Caco-2 (cell line): ENCODE measurements at regions not wholly inside any gene's neighbourhood (a gene's known extent, or its start where the extent isn't known, plus 50 kb on each side); places are given as distances from the start of the nearest gene placed in this dataset.

Experiments used
- BruUV-seq: library from RNA; stranded (reverse); fragments of 400-500 nt; replicated peaks from 2 replicates; lab custom pipeline; 2021; lab: Mats Ljungman, UMichigan
- CTCF ChIA-PET: fragments of 300-600 bp; sonication (Branson Sonifier 250); formaldehyde crosslinking; loops from one replicate; lab custom pipeline; 2022; ENCODE audit warnings: antibody characterized with exemption; lab: Charles Lee
- POLR2A ChIA-PET: fragments of 300-600 bp; sonication (Branson Sonifier 250); formaldehyde crosslinking; loops from one replicate; lab custom pipeline; 2022; ENCODE audit warnings: antibody characterized with exemption; lab: Charles Lee
- DNase-seq, 2 experiments: peaks; one replicate each; pipeline versions ENCODE4 v3.0.0 to v3.0.0-alpha.2; 2020 to 2022
- H3K27me3 ChIP-seq: replicated peaks from 2 replicates; pipeline ENCODE4 v1.6.0; 2011; ENCODE audit warnings: low read length; ENCODE audit not compliant: control insufficient read depth, insufficient read depth
- H3K36me3 ChIP-seq: 2 replicates; pipeline ENCODE4 v1.5.1; 2011; ENCODE audit warnings: low read length; ENCODE audit not compliant: control insufficient read depth, insufficient read depth
- H3K4me1 ChIP-seq: fragments of 250-450 bp; sonication (Bioruptor Pico); 2 replicates; pipeline ENCODE4 v1.5.1; 2020; ENCODE audit warnings: mild to moderate bottlenecking
- H3K4me3 ChIP-seq: 2 replicates; pipeline ENCODE4 v1.5.1; 2011; ENCODE audit warnings: low read depth, mild to moderate bottlenecking, control low read depth, low read length
- H3K9me3 ChIP-seq: fragments of 250-450 bp; sonication (Bioruptor Pico); 2 replicates; pipeline ENCODE4 v1.5.1; 2020; ENCODE audit warnings: mild to moderate bottlenecking, moderate library complexity
- H3K27ac Mint-ChIP-seq: one replicate; pipeline ENCODE4 v1.8.0; 2022; ENCODE audit warnings: mixed read lengths; ENCODE audit not compliant: unreplicated experiment
- H3K27me3 Mint-ChIP-seq: one replicate; pipeline ENCODE4 v1.8.0; 2022; ENCODE audit warnings: mixed read lengths; ENCODE audit not compliant: insufficient read depth, unreplicated experiment
- H3K36me3 Mint-ChIP-seq: one replicate; pipeline ENCODE4 v1.8.0; 2022; ENCODE audit warnings: mild to moderate bottlenecking, mixed read lengths; ENCODE audit not compliant: insufficient read depth, unreplicated experiment
- H3K4me1 Mint-ChIP-seq: one replicate; pipeline ENCODE4 v1.8.0; 2022; ENCODE audit warnings: low read depth, mixed read lengths; ENCODE audit not compliant: unreplicated experiment
- H3K4me3 Mint-ChIP-seq: one replicate; pipeline ENCODE4 v1.8.0; 2022; ENCODE audit warnings: mild to moderate bottlenecking, moderate library complexity, mixed read lengths; ENCODE audit not compliant: unreplicated experiment
- H3K9me3 Mint-ChIP-seq: one replicate; pipeline ENCODE4 v1.8.0; 2022; ENCODE audit warnings: mixed read lengths; ENCODE audit not compliant: unreplicated experiment
- CTCF ChIP-seq, 2 experiments: fragments of 200-600 bp in 1 of 2; IDR thresholded peaks; 1 replicate in 1 of 2; 2 replicates in 1 of 2; pipeline versions ENCODE4 v1.5.1 to v1.8.0; 2011 to 2022; ENCODE audit warnings: antibody characterized with exemption in 1 of 2, control low read depth in 1 of 2, inconsistent platforms in 1 of 2, low read depth in 1 of 2, low read length in 1 of 2, mild to moderate bottlenecking in 1 of 2, moderate library complexity in 1 of 2; ENCODE audit not compliant: insufficient read depth in 1 of 2, severe bottlenecking in 1 of 2, unreplicated experiment in 1 of 2
- intact Hi-C: fragments of 100-400 bp; cut with micrococcal nuclease; formaldehyde crosslinking; loops from one replicate; pipeline ENCODE4 v1.10.0; 2022; ENCODE audit not compliant: unreplicated experiment

GRCh38 chr6:51269876-51270275 is 451.2 kb downstream of the TFAP2B start:
- Histone ChIP-seq H3K4me1 (no peaks in the 10 kb centered on the region), H3K27me3 (no peaks in the 10 kb centered on the region), H3K4me3 (no peak overlapping the region), H3K36me3 (no peaks in the 10 kb centered on the region), H3K9me3 (no peaks in the 10 kb centered on the region)
- Mint-ChIP-seq H3K27me3 (no peaks in the 10 kb centered on the region), H3K36me3 (no peaks in the 10 kb centered on the region), H3K4me1 (peaks cover 6% of the 10 kb centered on the region), H3K9me3 (no peaks in the 10 kb centered on the region), H3K4me3 (no peak overlapping the region), H3K27ac (no peak overlapping the region)
- no TSS peak for BruUV-seq
- intact Hi-C loops: no loop called here
- POLR2A ChIA-PET: no interaction called here
- DNase-seq: no peak
- CTCF ChIA-PET: no interaction called here
- TF ChIP-seq CTCF (IDR thresholded peaks at IDR 0.05; ENCODE audit: insufficient read depth in 1 of 2, low read depth in 1 of 2, low read length in 1 of 2, severe bottlenecking in 1 of 2, unreplicated experiment in 1 of 2): no peak

- TF ChIP-seq CTCF (IDR thresholded peaks at IDR 0.05; ENCODE audit: insufficient read depth in 1 of 2, low read depth in 1 of 2, low read length in 1 of 2, severe bottlenecking in 1 of 2, unreplicated experiment in 1 of 2): no peak
- Mint-ChIP-seq H3K27ac (no peak overlapping the region), H3K36me3 (no peaks in the 10 kb centered on the region), H3K4me3 (no peak overlapping the region), H3K27me3 (no peaks in the 10 kb centered on the region), H3K9me3 (no peaks in the 10 kb centered on the region), H3K4me1 (peaks cover 6% of the 10 kb centered on the region)
- Histone ChIP-seq H3K36me3 (no peaks in the 10 kb centered on the region), H3K4me3 (no peak overlapping the region), H3K4me1 (no peaks in the 10 kb centered on the region), H3K27me3 (no peaks in the 10 kb centered on the region), H3K9me3 (no peaks in the 10 kb centered on the region)
- ChIA-PET CTCF (no interaction called here), POLR2A (no interaction called here)
- DNase-seq: no peak
- intact Hi-C loops: no loop called here
- no TSS peak for BruUV-seq
These were observed 452.9 kb downstream of the TFAP2B start for GRCh38 chr6:51271615-51272014.

- Mint-ChIP-seq H3K27ac (no peak overlapping the region), H3K27me3 (no peaks in the 10 kb centered on the region)
- no TSS peak for BruUV-seq
These were observed 454.7 kb downstream of the TFAP2B start for GRCh38 chr6:51273228-51273961.

More at GRCh38 chr6:51273228-51273961, 454.7 kb downstream of the TFAP2B start:
- Mint-ChIP-seq H3K9me3 (no peaks in the 10 kb centered on the region), H3K4me3 (no peak overlapping the region), H3K4me1 (peaks cover 5% of the 10 kb centered on the region), H3K36me3 (no peaks in the 10 kb centered on the region)
- ChIA-PET POLR2A (no interaction called here), CTCF (no interaction called here)
- intact Hi-C loops: no loop called here
- no peaks in the 10 kb centered on the region for H3K4me1 ChIP-seq
- no peaks in the 10 kb centered on the region for H3K36me3 ChIP-seq
- no peak overlapping the region for H3K4me3 ChIP-seq
- no peak for TF ChIP-seq CTCF (IDR thresholded peaks at IDR 0.05; ENCODE audit: insufficient read depth in 1 of 2, low read depth in 1 of 2, low read length in 1 of 2, severe bottlenecking in 1 of 2, unreplicated experiment in 1 of 2)
- H3K27me3 ChIP-seq: no peaks in the 10 kb centered on the region
- no peaks in the 10 kb centered on the region for H3K9me3 ChIP-seq
- no peak for DNase-seq
